SK-N-MC (cell line): ENCODE measurements at regions not wholly inside any gene's neighbourhood (a gene's known extent, or its start where the extent isn't known, plus 50 kb on each side); places are given as distances from the start of the nearest gene placed in this dataset.

Experiments used
- EZH2 ChIP-seq: fragments of 200-600 bp; sonication (generic); IDR thresholded peaks from one replicate; pipeline ENCODE4 v1.6.1; 2017; ENCODE audit warnings: antibody characterized with exemption
- POLR2AphosphoS5 ChIP-seq: IDR thresholded peaks from 2 replicates; pipeline ENCODE4 v1.6.1; 2012; ENCODE audit warnings: mild to moderate bottlenecking, low read depth, low read length, borderline replicate concordance

DNA sequence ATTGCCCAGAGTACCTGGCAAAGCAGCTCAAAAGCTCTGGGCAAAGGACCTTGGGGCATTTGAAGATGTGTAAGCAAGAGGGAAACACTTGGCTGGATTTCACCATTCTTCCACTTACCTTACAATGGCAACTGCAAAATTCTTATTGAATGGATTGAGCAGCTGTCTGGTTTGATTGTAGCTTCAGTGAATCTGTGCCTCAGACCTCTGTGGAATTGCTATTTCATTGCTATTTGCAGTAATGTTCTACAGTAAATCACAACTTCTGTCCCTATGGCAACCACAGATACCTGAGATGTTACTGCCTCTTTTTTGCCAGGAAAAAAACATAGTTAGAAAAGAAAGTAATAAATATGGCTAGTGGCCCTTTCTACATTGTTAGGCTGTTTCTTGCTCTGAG, 519.5 kb downstream of the SUCLA2 start:
- TF ChIP-seq POLR2AphosphoS5 (no peak), EZH2 (no peak)
